ENCODE measurements at regions not wholly inside any gene's neighbourhood (a gene's known extent, or its start where the extent isn't known, plus 50 kb on each side); places are given as distances from the start of the nearest gene placed in this dataset.

GRCh38 chr7:25813381-25813780 is 338.6 kb upstream of the NFE2L3 start:
- H3K9ac ChIP-seq (ENCODE audit: low read depth, low read length) = no peak overlapping the region
- no peaks in the 10 kb centered on the region for H3K4me1 ChIP-seq (ENCODE audit: control insufficient read depth, insufficient read depth, low read length)
- no peaks in the 10 kb centered on the region for H3K36me3 ChIP-seq (ENCODE audit: control insufficient read depth, insufficient read depth, low read length)
- H3K4me3 ChIP-seq (ENCODE audit: low read depth, low read length) = no peak overlapping the region
- H3K27me3 ChIP-seq (ENCODE audit: control insufficient read depth, insufficient read depth, low read length) = no peaks in the 10 kb centered on the region
- no peaks in the 10 kb centered on the region for H3K9me3 ChIP-seq (ENCODE audit: control insufficient read depth, insufficient read depth, low read length)

GRCh38 chr7:25815711-25816110 is 336.3 kb upstream of the NFE2L3 start:
- H3K9ac ChIP-seq (ENCODE audit: low read depth, low read length) = no peak overlapping the region
- no peaks in the 10 kb centered on the region for H3K27me3 ChIP-seq (ENCODE audit: control insufficient read depth, insufficient read depth, low read length)
- no peaks in the 10 kb centered on the region for H3K4me1 ChIP-seq (ENCODE audit: control insufficient read depth, insufficient read depth, low read length)
- no peak overlapping the region for H3K4me3 ChIP-seq (ENCODE audit: low read depth, low read length)
- H3K9me3 ChIP-seq (ENCODE audit: control insufficient read depth, insufficient read depth, low read length) = no peaks in the 10 kb centered on the region
- no peaks in the 10 kb centered on the region for H3K36me3 ChIP-seq (ENCODE audit: control insufficient read depth, insufficient read depth, low read length)

GRCh38 chr7:25820432-25821040 is 331.5 kb upstream of the NFE2L3 start:
- Histone ChIP-seq H3K9ac (ENCODE audit: low read depth, low read length) (no peak overlapping the region), H3K4me3 (ENCODE audit: low read depth, low read length) (no peak overlapping the region), H3K27me3 (ENCODE audit: control insufficient read depth, insufficient read depth, low read length) (no peaks in the 10 kb centered on the region), H3K9me3 (ENCODE audit: control insufficient read depth, insufficient read depth, low read length) (no peaks in the 10 kb centered on the region), H3K4me1 (ENCODE audit: control insufficient read depth, insufficient read depth, low read length) (no peaks in the 10 kb centered on the region), H3K36me3 (ENCODE audit: control insufficient read depth, insufficient read depth, low read length) (no peaks in the 10 kb centered on the region)

GRCh38 chr7:25821225-25821624 is 330.8 kb upstream of the NFE2L3 start:
- H3K36me3 ChIP-seq (ENCODE audit: control insufficient read depth, insufficient read depth, low read length) = no peaks in the 10 kb centered on the region
- H3K9me3 ChIP-seq (ENCODE audit: control insufficient read depth, insufficient read depth, low read length) = no peaks in the 10 kb centered on the region
- H3K9ac ChIP-seq (ENCODE audit: low read depth, low read length) = no peak overlapping the region
- no peaks in the 10 kb centered on the region for H3K4me1 ChIP-seq (ENCODE audit: control insufficient read depth, insufficient read depth, low read length)
- H3K4me3 ChIP-seq (ENCODE audit: low read depth, low read length) = no peak overlapping the region
- H3K27me3 ChIP-seq (ENCODE audit: control insufficient read depth, insufficient read depth, low read length) = no peaks in the 10 kb centered on the region

- Histone ChIP-seq H3K36me3 (ENCODE audit: control insufficient read depth, insufficient read depth, low read length) (no peaks in the 10 kb centered on the region), H3K9me3 (ENCODE audit: control insufficient read depth, insufficient read depth, low read length) (no peaks in the 10 kb centered on the region), H3K27me3 (ENCODE audit: control insufficient read depth, insufficient read depth, low read length) (no peaks in the 10 kb centered on the region), H3K4me1 (ENCODE audit: control insufficient read depth, insufficient read depth, low read length) (no peaks in the 10 kb centered on the region), H3K9ac (ENCODE audit: low read depth, low read length) (no peak overlapping the region), H3K4me3 (ENCODE audit: low read depth, low read length) (no peak overlapping the region)
Measured at GRCh38 chr7:25822823-25823222, 329.2 kb upstream of the NFE2L3 start.

GRCh38 chr7:25823571-25823970 is 328.4 kb upstream of the NFE2L3 start:
- Histone ChIP-seq H3K4me1 (ENCODE audit: control insufficient read depth, insufficient read depth, low read length) (no peaks in the 10 kb centered on the region), H3K36me3 (ENCODE audit: control insufficient read depth, insufficient read depth, low read length) (no peaks in the 10 kb centered on the region), H3K4me3 (ENCODE audit: low read depth, low read length) (no peak overlapping the region), H3K27me3 (ENCODE audit: control insufficient read depth, insufficient read depth, low read length) (no peaks in the 10 kb centered on the region), H3K9ac (ENCODE audit: low read depth, low read length) (no peak overlapping the region), H3K9me3 (ENCODE audit: control insufficient read depth, insufficient read depth, low read length) (no peaks in the 10 kb centered on the region)

- H3K9ac ChIP-seq (ENCODE audit: low read depth, low read length) = no peak overlapping the region
- H3K4me1 ChIP-seq (ENCODE audit: control insufficient read depth, insufficient read depth, low read length) = peaks cover 21% of the 10 kb centered on the region
- no peaks in the 10 kb centered on the region for H3K9me3 ChIP-seq (ENCODE audit: control insufficient read depth, insufficient read depth, low read length)
- no peaks in the 10 kb centered on the region for H3K36me3 ChIP-seq (ENCODE audit: control insufficient read depth, insufficient read depth, low read length)
- H3K27me3 ChIP-seq (ENCODE audit: control insufficient read depth, insufficient read depth, low read length) = no peaks in the 10 kb centered on the region
- no peak overlapping the region for H3K4me3 ChIP-seq (ENCODE audit: low read depth, low read length)
Measured at GRCh38 chr7:25828468-25828867, 323.5 kb upstream of the NFE2L3 start.

GRCh38 chr7:25829663-25830062 is 322.3 kb upstream of the NFE2L3 start:
- Histone ChIP-seq H3K4me1 (ENCODE audit: control insufficient read depth, insufficient read depth, low read length) (peaks cover 21% of the 10 kb centered on the region), H3K9me3 (ENCODE audit: control insufficient read depth, insufficient read depth, low read length) (no peaks in the 10 kb centered on the region), H3K4me3 (ENCODE audit: low read depth, low read length) (no peak overlapping the region), H3K27me3 (ENCODE audit: control insufficient read depth, insufficient read depth, low read length) (no peaks in the 10 kb centered on the region), H3K36me3 (ENCODE audit: control insufficient read depth, insufficient read depth, low read length) (no peaks in the 10 kb centered on the region), H3K9ac (ENCODE audit: low read depth, low read length) (no peak overlapping the region)

GRCh38 chr7:25830215-25830614 is 321.8 kb upstream of the NFE2L3 start:
- no peaks in the 10 kb centered on the region for H3K9me3 ChIP-seq (ENCODE audit: control insufficient read depth, insufficient read depth, low read length)
- H3K27me3 ChIP-seq (ENCODE audit: control insufficient read depth, insufficient read depth, low read length) = no peaks in the 10 kb centered on the region
- H3K4me3 ChIP-seq (ENCODE audit: low read depth, low read length) = no peak overlapping the region
- no peak overlapping the region for H3K9ac ChIP-seq (ENCODE audit: low read depth, low read length)
- peaks cover 21% of the 10 kb centered on the region for H3K4me1 ChIP-seq (ENCODE audit: control insufficient read depth, insufficient read depth, low read length)
- no peaks in the 10 kb centered on the region for H3K36me3 ChIP-seq (ENCODE audit: control insufficient read depth, insufficient read depth, low read length)

GRCh38 chr7:25831062-25831691 is 320.8 kb upstream of the NFE2L3 start:
- Histone ChIP-seq H3K36me3 (ENCODE audit: control insufficient read depth, insufficient read depth, low read length) (no peaks in the 10 kb centered on the region), H3K9ac (ENCODE audit: low read depth, low read length) (no peak overlapping the region), H3K9me3 (ENCODE audit: control insufficient read depth, insufficient read depth, low read length) (no peaks in the 10 kb centered on the region), H3K27me3 (ENCODE audit: control insufficient read depth, insufficient read depth, low read length) (no peaks in the 10 kb centered on the region), H3K4me3 (ENCODE audit: low read depth, low read length) (no peak overlapping the region), H3K4me1 (ENCODE audit: control insufficient read depth, insufficient read depth, low read length) (peaks cover 21% of the 10 kb centered on the region)

- Histone ChIP-seq H3K4me3 (ENCODE audit: low read depth, low read length) (no peak overlapping the region), H3K9me3 (ENCODE audit: control insufficient read depth, insufficient read depth, low read length) (no peaks in the 10 kb centered on the region), H3K4me1 (ENCODE audit: control insufficient read depth, insufficient read depth, low read length) (peaks cover 21% of the 10 kb centered on the region), H3K27me3 (ENCODE audit: control insufficient read depth, insufficient read depth, low read length) (no peaks in the 10 kb centered on the region), H3K9ac (ENCODE audit: low read depth, low read length) (no peak overlapping the region), H3K36me3 (ENCODE audit: control insufficient read depth, insufficient read depth, low read length) (no peaks in the 10 kb centered on the region)
Measured at GRCh38 chr7:25831831-25832411, 320.1 kb upstream of the NFE2L3 start.

GRCh38 chr7:25832456-25832855 is 319.5 kb upstream of the NFE2L3 start:
- H3K4me1 ChIP-seq (ENCODE audit: control insufficient read depth, insufficient read depth, low read length) = peaks cover 21% of the 10 kb centered on the region
- H3K4me3 ChIP-seq (ENCODE audit: low read depth, low read length) = no peak overlapping the region
- no peaks in the 10 kb centered on the region for H3K9me3 ChIP-seq (ENCODE audit: control insufficient read depth, insufficient read depth, low read length)
- H3K27me3 ChIP-seq (ENCODE audit: control insufficient read depth, insufficient read depth, low read length) = no peaks in the 10 kb centered on the region
- no peaks in the 10 kb centered on the region for H3K36me3 ChIP-seq (ENCODE audit: control insufficient read depth, insufficient read depth, low read length)
- no peak overlapping the region for H3K9ac ChIP-seq (ENCODE audit: low read depth, low read length)

All from iPS-15b (cell line).